ENCODE measurements at regions not wholly inside any gene's neighbourhood (a gene's known extent, or its start where the extent isn't known, plus 50 kb on each side); places are given as distances from the start of the nearest gene placed in this dataset.

GRCh38 chr14:53778263-53778662, 178.4 kb downstream of the BMP4 start:
- TF ChIP-seq CTCF (conservative IDR thresholded peaks at IDR 0.05 in 1 of 2, IDR thresholded peaks at IDR 0.05 in 1 of 2; ENCODE audit: extremely low read depth in 1 of 2, insufficient read depth in 1 of 2, low read depth in 1 of 2, low read length in 2 of 2) (no peak), EZH2 (IDR thresholded peaks at IDR 0.05; ENCODE audit: borderline replicate concordance, low read length) (no peak)
